Esophagus squamous epithelium (tissue), 5 donors: ENCODE measurements at regions not wholly inside any gene's neighbourhood (a gene's known extent, or its start where the extent isn't known, plus 50 kb on each side); places are given as distances from the start of the nearest gene placed in this dataset.

Experiments used
- DNase-seq: peaks from one replicate; lab custom pipeline; 2025; lab: John Stamatoyannopoulos, UW
- H3K27ac ChIP-seq, 4 donors: fragments of 200-600 bp; sonication (generic); one replicate each; pipeline ENCODE4 v1.5.1; 2016 to 2019; ENCODE audit warnings: mild to moderate bottlenecking in 1 of 4
- H3K27me3 ChIP-seq, 4 donors: fragments of 200-600 bp; sonication (generic); 1 replicate in 3 of 4; 2 replicates in 1 of 4; pipeline versions ENCODE4 v1.5.1 to v1.6.0; 2017 to 2021; ENCODE audit warnings: antibody characterized with exemption in 1 of 4
- H3K36me3 ChIP-seq, 3 donors: fragments of 200-600 bp; sonication (generic); one replicate each; pipeline ENCODE4 v1.5.1; 2016 to 2019
- H3K4me1 ChIP-seq, 3 donors: fragments of 200-600 bp; sonication (generic); one replicate each; pipeline ENCODE4 v1.5.1; 2017 to 2019
- H3K4me3 ChIP-seq, 4 donors: fragments of 200-600 bp; sonication (generic); 1 replicate in 3 of 4; 2 replicates in 1 of 4; pipeline ENCODE4 v1.5.1; 2016 to 2019; ENCODE audit warnings: mild to moderate bottlenecking in 2 of 4, moderate library complexity in 1 of 4
- H3K9me3 ChIP-seq, 3 donors: fragments of 200-600 bp; sonication (generic); one replicate each; pipeline ENCODE4 v1.5.1; 2016 to 2019
- POLR2A ChIP-seq, 4 donors: fragments of 450-650 bp; IDR thresholded peaks; one replicate each; pipeline ENCODE4 v1.6.1; 2017; ENCODE audit warnings: antibody characterized with exemption in 4 of 4, mild to moderate bottlenecking in 4 of 4, moderate library complexity in 3 of 4
- WGBS, 2 donors: methylation state at CpG; one replicate each; pipeline ENCODE4 v1.1.5; 2018; 5-methylcytosine and 5-hydroxymethylcytosine counted together
- intact Hi-C: fragments of 100-400 bp; cut with DNase I; formaldehyde crosslinking; loops from one replicate; pipeline ENCODE4 v1.15.0; 2022
- TF ChIP-seq, protein P1 (sequence below), 6 experiments: fragments of 450-650 bp in 4 of 6; fragments of 200-600 bp in 2 of 6; sonication (generic) in 2 of 6; IDR thresholded peaks; one replicate each; pipeline ENCODE4 v1.5.1; 2016 to 2019; ENCODE audit warnings: antibody characterized with exemption in 6 of 6, mild to moderate bottlenecking in 4 of 6, moderate library complexity in 4 of 6
- donor health status: DM: yes; HTN: yes; CAD: no.

- intact Hi-C loops, result no loop called here
- no peak overlapping the region for H3K4me3 ChIP-seq
- H3K4me1 ChIP-seq, result no peaks in the 10 kb centered on the region
- TF ChIP-seq POLR2A (IDR thresholded peaks at IDR 0.05), result no peak
- TF ChIP-seq, protein P1, sequence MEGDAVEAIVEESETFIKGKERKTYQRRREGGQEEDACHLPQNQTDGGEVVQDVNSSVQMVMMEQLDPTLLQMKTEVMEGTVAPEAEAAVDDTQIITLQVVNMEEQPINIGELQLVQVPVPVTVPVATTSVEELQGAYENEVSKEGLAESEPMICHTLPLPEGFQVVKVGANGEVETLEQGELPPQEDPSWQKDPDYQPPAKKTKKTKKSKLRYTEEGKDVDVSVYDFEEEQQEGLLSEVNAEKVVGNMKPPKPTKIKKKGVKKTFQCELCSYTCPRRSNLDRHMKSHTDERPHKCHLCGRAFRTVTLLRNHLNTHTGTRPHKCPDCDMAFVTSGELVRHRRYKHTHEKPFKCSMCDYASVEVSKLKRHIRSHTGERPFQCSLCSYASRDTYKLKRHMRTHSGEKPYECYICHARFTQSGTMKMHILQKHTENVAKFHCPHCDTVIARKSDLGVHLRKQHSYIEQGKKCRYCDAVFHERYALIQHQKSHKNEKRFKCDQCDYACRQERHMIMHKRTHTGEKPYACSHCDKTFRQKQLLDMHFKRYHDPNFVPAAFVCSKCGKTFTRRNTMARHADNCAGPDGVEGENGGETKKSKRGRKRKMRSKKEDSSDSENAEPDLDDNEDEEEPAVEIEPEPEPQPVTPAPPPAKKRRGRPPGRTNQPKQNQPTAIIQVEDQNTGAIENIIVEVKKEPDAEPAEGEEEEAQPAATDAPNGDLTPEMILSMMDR (IDR thresholded peaks at IDR 0.05), result no peak
- no peaks in the 10 kb centered on the region for H3K36me3 ChIP-seq
- no peak overlapping the region for H3K27ac ChIP-seq
- H3K27me3 ChIP-seq, result no peaks in the 10 kb centered on the region
- 77 to 79% methylated on average over 2 of the region's 2 CpGs for WGBS, 2 donors
- H3K9me3 ChIP-seq, result no peaks in the 10 kb centered on the region
- DNase-seq, result no peak
Observed at GRCh38 chr5:21661184-21661583, 1192.0 kb downstream of the CDH12 start.

GRCh38 chr5:21654556-21654955, 1198.6 kb downstream of the CDH12 start:
- no peaks in the 10 kb centered on the region for H3K9me3 ChIP-seq
- H3K27ac ChIP-seq, result no peak overlapping the region
- H3K4me1 ChIP-seq, result no peaks in the 10 kb centered on the region
- TF ChIP-seq POLR2A (IDR thresholded peaks at IDR 0.05), result no peak
- TF ChIP-seq, protein P1 (IDR thresholded peaks at IDR 0.05), result no peak
- intact Hi-C loops, result no loop called here
- H3K36me3 ChIP-seq, result no peaks in the 10 kb centered on the region
- no peaks in the 10 kb centered on the region for H3K27me3 ChIP-seq
- WGBS, 2 donors, result 42 to 43% methylated on average over 2 of the region's 2 CpGs
- no peak for DNase-seq
- no peak overlapping the region for H3K4me3 ChIP-seq

DNA sequence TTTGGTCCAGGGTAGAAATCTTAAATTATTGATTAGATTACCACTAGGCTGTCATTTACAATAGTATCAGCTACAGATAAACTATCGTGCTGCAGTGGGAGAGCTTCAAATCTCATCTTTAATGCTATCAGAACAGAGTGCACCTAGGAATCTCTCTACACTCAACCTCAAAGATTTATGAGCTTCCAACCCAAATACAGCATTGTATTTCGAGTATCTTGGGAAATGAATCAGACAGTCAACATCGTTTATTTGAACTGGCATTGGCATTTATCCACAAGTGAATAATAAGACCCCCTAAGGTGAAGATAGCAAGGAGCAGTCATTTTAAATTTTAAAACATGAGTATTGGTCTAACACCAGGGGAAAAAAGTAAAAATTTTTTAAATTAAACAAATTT, 1203.2 kb downstream of the CDH12 start:
- no peaks in the 10 kb centered on the region for H3K27me3 ChIP-seq
- intact Hi-C loops, result no loop called here
- TF ChIP-seq, protein P1 (IDR thresholded peaks at IDR 0.05), result no peak
- TF ChIP-seq POLR2A (IDR thresholded peaks at IDR 0.05), result no peak
- DNase-seq, result no peak
- no peaks in the 10 kb centered on the region for H3K36me3 ChIP-seq
- WGBS, 2 donors, result 19 to 32% methylated on average over 3 of the region's 3 CpGs
- H3K9me3 ChIP-seq, result no peaks in the 10 kb centered on the region
- H3K4me1 ChIP-seq, result no peaks in the 10 kb centered on the region
- H3K27ac ChIP-seq, result no peak overlapping the region
- no peak overlapping the region for H3K4me3 ChIP-seq

- H3K36me3 ChIP-seq, result no peaks in the 10 kb centered on the region
- H3K4me3 ChIP-seq, result no peak overlapping the region
- H3K9me3 ChIP-seq, result no peaks in the 10 kb centered on the region
- no peaks in the 10 kb centered on the region for H3K27me3 ChIP-seq
- no peak for DNase-seq
- intact Hi-C loops, result no loop called here
- 11 to 37% methylated on average over 2 of the region's 2 CpGs for WGBS, 2 donors
- no peaks in the 10 kb centered on the region for H3K4me1 ChIP-seq
- H3K27ac ChIP-seq, result no peak overlapping the region
- no peak for TF ChIP-seq POLR2A (IDR thresholded peaks at IDR 0.05)
- TF ChIP-seq, protein P1 (IDR thresholded peaks at IDR 0.05), result no peak
Observed at GRCh38 chr5:21646469-21646868, 1206.7 kb downstream of the CDH12 start.

GRCh38 chr5:21644032-21644431, 1209.1 kb downstream of the CDH12 start:
- TF ChIP-seq, protein P1 (IDR thresholded peaks at IDR 0.05), result no peak
- no peak for TF ChIP-seq POLR2A (IDR thresholded peaks at IDR 0.05)
- Histone ChIP-seq H3K36me3 (no peaks in the 10 kb centered on the region), H3K27ac (no peak overlapping the region), H3K4me1 (no peaks in the 10 kb centered on the region), H3K9me3 (no peaks in the 10 kb centered on the region), H3K4me3 (no peak overlapping the region), H3K27me3 (no peaks in the 10 kb centered on the region)
- intact Hi-C loops, result no loop called here
- 31 to 54% methylated on average over 3 of the region's 3 CpGs for WGBS, 2 donors
- no peak for DNase-seq
